Neuronal stem cell (in vitro differentiated cells): ENCODE measurements at regions not wholly inside any gene's neighbourhood (a gene's known extent, or its start where the extent isn't known, plus 50 kb on each side); places are given as distances from the start of the nearest gene placed in this dataset.

Source experiments
- DNase-seq: peaks from one replicate; pipeline ENCODE4 v3.0.0-alpha.2; 2013; ENCODE audit warnings: low spot score
- H2AFZ ChIP-seq: one replicate; pipeline ENCODE4 v1.6.1; 2013; ENCODE audit warnings: mild to moderate bottlenecking, low read length, inconsistent platforms
- H2AK5ac ChIP-seq: 2 replicates; pipeline ENCODE4 v1.6.1; 2013; ENCODE audit warnings: low read depth, mild to moderate bottlenecking, inconsistent platforms, low read length, moderate library complexity, mixed read lengths
- H2BK120ac ChIP-seq: 2 replicates; pipeline ENCODE4 v1.6.1; 2013; ENCODE audit warnings: low read depth, mild to moderate bottlenecking, inconsistent platforms, low read length, moderate library complexity, mixed read lengths
- H2BK12ac ChIP-seq: one replicate; pipeline ENCODE4 v1.6.1; 2013; ENCODE audit warnings: low read length, inconsistent platforms
- H2BK15ac ChIP-seq: 2 replicates; pipeline ENCODE4 v1.6.1; 2013; ENCODE audit warnings: mild to moderate bottlenecking, low read length, inconsistent platforms, mixed read lengths
- H2BK5ac ChIP-seq: one replicate; pipeline ENCODE4 v1.6.1; 2013; ENCODE audit warnings: inconsistent platforms, mild to moderate bottlenecking, low read length, moderate library complexity
- H3K14ac ChIP-seq: one replicate; pipeline ENCODE4 v1.6.1; 2013; ENCODE audit warnings: low read length, inconsistent platforms
- H3K18ac ChIP-seq: 2 replicates; pipeline ENCODE4 v1.6.1; 2013; ENCODE audit warnings: low read length, inconsistent platforms
- H3K23ac ChIP-seq: 2 replicates; pipeline ENCODE4 v1.6.1; 2013; ENCODE audit warnings: low read depth, mild to moderate bottlenecking, mixed read lengths, low read length, inconsistent platforms; ENCODE audit not compliant: poor library complexity
- H3K27ac ChIP-seq: replicated peaks from 3 replicates; pipeline ENCODE4 v1.5.1; 2013; ENCODE audit warnings: low read length, inconsistent platforms
- H3K27me3 ChIP-seq, 3 experiments: 2 replicates each; pipeline ENCODE4 v1.6.1; 2013; ENCODE audit warnings: low read length in 3 of 3, mild to moderate bottlenecking in 2 of 3, inconsistent platforms in 1 of 3, low read depth in 1 of 3, mixed read lengths in 1 of 3, moderate library complexity in 1 of 3; ENCODE audit not compliant: control insufficient read depth in 3 of 3, insufficient read depth in 3 of 3
- H3K36me3 ChIP-seq, 2 donors: replicated peaks in 1 of 2; 2 replicates each; pipeline ENCODE4 v1.6.1; 2013; ENCODE audit warnings: low read length in 2 of 2; ENCODE audit not compliant: control insufficient read depth in 2 of 2, insufficient read depth in 2 of 2
- H3K4ac ChIP-seq: 2 replicates; pipeline ENCODE4 v1.6.1; 2013; ENCODE audit warnings: inconsistent platforms, mild to moderate bottlenecking, low read length, moderate library complexity
- H3K4me1 ChIP-seq, 2 donors: 1 replicate in 1 of 2; 2 replicates in 1 of 2; pipeline ENCODE4 v1.6.1; 2013; ENCODE audit warnings: low read length in 2 of 2, low read depth in 1 of 2; ENCODE audit not compliant: control insufficient read depth in 2 of 2, insufficient read depth in 1 of 2
- H3K4me2 ChIP-seq: one replicate; pipeline ENCODE4 v1.6.1; 2013; ENCODE audit warnings: mild to moderate bottlenecking, low read length, inconsistent platforms; ENCODE audit not compliant: insufficient read depth, poor library complexity, severe bottlenecking
- H3K4me3 ChIP-seq, 2 donors: 2 replicates each; pipeline ENCODE4 v1.5.1; 2013; ENCODE audit warnings: low read length in 2 of 2, mild to moderate bottlenecking in 2 of 2, inconsistent platforms in 1 of 2, moderate library complexity in 1 of 2
- H3K79me1 ChIP-seq: one replicate; pipeline ENCODE4 v1.6.1; 2013; ENCODE audit warnings: low read depth, mild to moderate bottlenecking, inconsistent platforms, low read length, moderate library complexity
- H3K9ac ChIP-seq: one replicate; pipeline ENCODE4 v1.6.1; 2013; ENCODE audit warnings: mild to moderate bottlenecking, low read depth, low read length, inconsistent platforms; ENCODE audit not compliant: poor library complexity
- H3K9me3 ChIP-seq, 2 donors: replicated peaks in 1 of 2; 2 replicates each; pipeline versions ENCODE3 to v1.6.1; 2013; ENCODE audit warnings: low read length in 2 of 2, mild to moderate bottlenecking in 2 of 2, inconsistent platforms in 1 of 2, low read depth in 1 of 2, mixed read lengths in 1 of 2, moderate library complexity in 1 of 2; ENCODE audit not compliant: control insufficient read depth in 2 of 2, insufficient read depth in 1 of 2
- H4K8ac ChIP-seq: one replicate; pipeline ENCODE4 v1.6.1; 2013; ENCODE audit warnings: low read depth, mild to moderate bottlenecking, inconsistent platforms, low read length, moderate library complexity
- H4K91ac ChIP-seq: one replicate; pipeline ENCODE4 v1.6.1; 2013; ENCODE audit warnings: low read length, low read depth, mild to moderate bottlenecking, inconsistent platforms; ENCODE audit not compliant: poor library complexity
- WGBS, 2 donors: extraction: QIAGEN DNeasy Blood & Tissue Kit; methylation state at CpG; one replicate each; pipeline ENCODE4 v1.1.7; 2013; ENCODE audit warnings: missing lambda C conversion rate in 2 of 2, mixed read lengths in 1 of 2; ENCODE audit not compliant: insufficient read length in 2 of 2, insufficient replicate concordance in 1 of 2; ENCODE audit errors: extremely low coverage in 2 of 2; 5-methylcytosine and 5-hydroxymethylcytosine counted together

GRCh38 chr9:134522502-134522848, 119.1 kb upstream of the COL5A1 start:
- DNase-seq: no peak
- no peak overlapping the region for H2BK5ac ChIP-seq

GRCh38 chr9:134522976-134523375, 118.6 kb upstream of the COL5A1 start:
- Histone ChIP-seq H3K18ac (no peak overlapping the region), H3K36me3 (no peaks in the 10 kb centered on the region), H3K79me1 (no peaks in the 10 kb centered on the region), H3K14ac (no peak overlapping the region), H2BK120ac (no peak overlapping the region), H2AFZ (no peak overlapping the region), H3K27me3 (no peaks in the 10 kb centered on the region), H2AK5ac (no peak overlapping the region), H3K4me1 (no peaks in the 10 kb centered on the region), H3K9me3 (peaks cover 2 to 8% of the 10 kb centered on the region in 2 donors), H2BK12ac (no peak overlapping the region), H4K8ac (no peak overlapping the region), H3K4me2 (no peak overlapping the region), H3K23ac (no peak overlapping the region), H3K4me3 (no peak overlapping the region), H3K9ac (no peak overlapping the region), H4K91ac (no peak overlapping the region), H2BK5ac (no peak overlapping the region), H2BK15ac (no peak overlapping the region), H3K4ac (no peak overlapping the region), H3K27ac (no peak overlapping the region)
- no peak for DNase-seq
- whole genome bisulfite sequencing, 2 donors: no CpG with 5 or more reads among the region's 11 CpGs

More at GRCh38 chr9:134522502-134522848, 119.1 kb upstream of the COL5A1 start:
- Histone ChIP-seq H2AK5ac (no peak overlapping the region), H3K27me3 (no peaks in the 10 kb centered on the region), H3K18ac (no peak overlapping the region), H4K8ac (no peak overlapping the region), H3K4me3 (no peak overlapping the region), H2AFZ (no peak overlapping the region), H3K9me3 (peaks cover 2 to 5% of the 10 kb centered on the region in 2 donors), H3K79me1 (no peaks in the 10 kb centered on the region), H3K14ac (no peak overlapping the region), H3K23ac (no peak overlapping the region), H4K91ac (no peak overlapping the region), H2BK15ac (no peak overlapping the region), H3K4me2 (no peak overlapping the region), H2BK120ac (peak overlapping the region; percentile 12), H3K4me1 (no peaks in the 10 kb centered on the region), H3K27ac (no peak overlapping the region), H3K4ac (no peak overlapping the region), H3K36me3 (no peaks in the 10 kb centered on the region), H3K9ac (no peak overlapping the region), H2BK12ac (no peak overlapping the region)
- WGBS, 2 donors: no CpG with 5 or more reads among the region's 7 CpGs

GRCh38 chr9:134525070-134525815, 116.4 kb upstream of the COL5A1 start:
- no peak for DNase-seq
- H4K8ac ChIP-seq: no peak overlapping the region
- no peak overlapping the region for H3K9ac ChIP-seq
- H3K14ac ChIP-seq: no peak overlapping the region
- no peak overlapping the region for H3K27ac ChIP-seq
- H2BK5ac ChIP-seq: no peak overlapping the region
- H2BK15ac ChIP-seq: peak overlapping the region; percentile 64
- H3K4me1 ChIP-seq: no peaks in the 10 kb centered on the region
- no peak overlapping the region for H3K23ac ChIP-seq
- H4K91ac ChIP-seq: no peak overlapping the region
- no peak overlapping the region for H2AFZ ChIP-seq
- no peak overlapping the region for H2BK12ac ChIP-seq
- H2BK120ac ChIP-seq: no peak overlapping the region
- H3K79me1 ChIP-seq: no peaks in the 10 kb centered on the region
- peak overlapping the region; percentile 64 for H3K18ac ChIP-seq
- H3K4ac ChIP-seq: no peak overlapping the region
- no peaks in the 10 kb centered on the region for H3K36me3 ChIP-seq
- no peaks in the 10 kb centered on the region for H3K27me3 ChIP-seq
- H3K9me3 ChIP-seq: peaks cover 2 to 8% of the 10 kb centered on the region in 2 donors
- no peak overlapping the region for H3K4me3 ChIP-seq
- H2AK5ac ChIP-seq: peak overlapping the region; percentile 44
- WGBS, 2 donors: no CpG with 5 or more reads among the region's 26 CpGs
- H3K4me2 ChIP-seq: no peak overlapping the region

- Histone ChIP-seq H3K4me1 (no peaks in the 10 kb centered on the region), H2BK12ac (no peak overlapping the region), H3K4me3 (no peak overlapping the region), H3K4ac (no peak overlapping the region), H3K27me3 (no peaks in the 10 kb centered on the region), H3K14ac (no peak overlapping the region), H2BK15ac (peak overlapping the region; percentile 64), H2AFZ (no peak overlapping the region), H3K9me3 (peaks cover 6 to 10% of the 10 kb centered on the region in 2 donors), H4K8ac (no peak overlapping the region), H4K91ac (no peak overlapping the region), H2BK120ac (no peak overlapping the region), H3K18ac (peak overlapping the region; percentile 64), H3K79me1 (no peaks in the 10 kb centered on the region), H3K23ac (no peak overlapping the region), H3K36me3 (no peaks in the 10 kb centered on the region), H3K4me2 (no peak overlapping the region), H3K9ac (no peak overlapping the region), H2AK5ac (peak overlapping the region; percentile 44), H2BK5ac (no peak overlapping the region), H3K27ac (no peak overlapping the region)
- no CpG with 5 or more reads among the region's 26 CpGs for WGBS, 2 donors
- no peak for DNase-seq
Observed at GRCh38 chr9:134525841-134526583, 115.6 kb upstream of the COL5A1 start.
